Coronary artery (tissue), 2 donors: ENCODE measurements at regions not wholly inside any gene's neighbourhood (a gene's known extent, or its start where the extent isn't known, plus 50 kb on each side); places are given as distances from the start of the nearest gene placed in this dataset.

Experiments
- DNase-seq: peaks from one replicate; pipeline ENCODE4 v3.0.0-alpha.2; 2017; ENCODE audit warnings: low spot score
- H3K27ac ChIP-seq, 2 donors: fragments of 200-600 bp; sonication (generic); one replicate each; pipeline ENCODE4 v1.5.1; 2016 to 2019
- H3K4me3 ChIP-seq: fragments of 200-600 bp; sonication (generic); 2 replicates; pipeline ENCODE4 v1.5.1; 2016; ENCODE audit warnings: mild to moderate bottlenecking, moderate library complexity
- TF ChIP-seq, protein P1 (sequence below): fragments of 200-600 bp; sonication (generic); IDR thresholded peaks from one replicate; pipeline ENCODE4 v1.5.1; 2019; ENCODE audit warnings: antibody characterized with exemption

DNA sequence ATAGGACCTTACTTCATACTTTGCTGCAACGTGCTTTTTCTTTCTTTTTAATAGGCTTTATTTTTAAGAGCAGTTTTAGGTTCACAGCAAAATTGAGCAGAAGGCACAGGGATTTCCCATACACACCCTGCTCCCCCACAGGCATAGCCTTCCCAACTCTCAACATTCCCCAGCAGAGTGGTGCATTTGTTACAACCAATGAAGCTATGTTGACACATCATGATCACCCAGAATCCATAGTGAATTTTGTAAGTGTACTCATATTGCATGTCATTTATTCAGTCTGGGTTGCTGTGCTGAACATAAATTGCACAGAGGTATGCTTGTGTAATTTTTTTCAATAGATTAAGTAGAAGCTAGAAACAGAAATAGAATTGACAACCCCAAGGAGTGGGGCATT, 327.3 kb downstream of the INHBA start:
- no peak for DNase-seq
- TF ChIP-seq, protein P1, sequence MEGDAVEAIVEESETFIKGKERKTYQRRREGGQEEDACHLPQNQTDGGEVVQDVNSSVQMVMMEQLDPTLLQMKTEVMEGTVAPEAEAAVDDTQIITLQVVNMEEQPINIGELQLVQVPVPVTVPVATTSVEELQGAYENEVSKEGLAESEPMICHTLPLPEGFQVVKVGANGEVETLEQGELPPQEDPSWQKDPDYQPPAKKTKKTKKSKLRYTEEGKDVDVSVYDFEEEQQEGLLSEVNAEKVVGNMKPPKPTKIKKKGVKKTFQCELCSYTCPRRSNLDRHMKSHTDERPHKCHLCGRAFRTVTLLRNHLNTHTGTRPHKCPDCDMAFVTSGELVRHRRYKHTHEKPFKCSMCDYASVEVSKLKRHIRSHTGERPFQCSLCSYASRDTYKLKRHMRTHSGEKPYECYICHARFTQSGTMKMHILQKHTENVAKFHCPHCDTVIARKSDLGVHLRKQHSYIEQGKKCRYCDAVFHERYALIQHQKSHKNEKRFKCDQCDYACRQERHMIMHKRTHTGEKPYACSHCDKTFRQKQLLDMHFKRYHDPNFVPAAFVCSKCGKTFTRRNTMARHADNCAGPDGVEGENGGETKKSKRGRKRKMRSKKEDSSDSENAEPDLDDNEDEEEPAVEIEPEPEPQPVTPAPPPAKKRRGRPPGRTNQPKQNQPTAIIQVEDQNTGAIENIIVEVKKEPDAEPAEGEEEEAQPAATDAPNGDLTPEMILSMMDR, result no peak
- no peak overlapping the region for H3K4me3 ChIP-seq
- no peak overlapping the region for H3K27ac ChIP-seq

DNA sequence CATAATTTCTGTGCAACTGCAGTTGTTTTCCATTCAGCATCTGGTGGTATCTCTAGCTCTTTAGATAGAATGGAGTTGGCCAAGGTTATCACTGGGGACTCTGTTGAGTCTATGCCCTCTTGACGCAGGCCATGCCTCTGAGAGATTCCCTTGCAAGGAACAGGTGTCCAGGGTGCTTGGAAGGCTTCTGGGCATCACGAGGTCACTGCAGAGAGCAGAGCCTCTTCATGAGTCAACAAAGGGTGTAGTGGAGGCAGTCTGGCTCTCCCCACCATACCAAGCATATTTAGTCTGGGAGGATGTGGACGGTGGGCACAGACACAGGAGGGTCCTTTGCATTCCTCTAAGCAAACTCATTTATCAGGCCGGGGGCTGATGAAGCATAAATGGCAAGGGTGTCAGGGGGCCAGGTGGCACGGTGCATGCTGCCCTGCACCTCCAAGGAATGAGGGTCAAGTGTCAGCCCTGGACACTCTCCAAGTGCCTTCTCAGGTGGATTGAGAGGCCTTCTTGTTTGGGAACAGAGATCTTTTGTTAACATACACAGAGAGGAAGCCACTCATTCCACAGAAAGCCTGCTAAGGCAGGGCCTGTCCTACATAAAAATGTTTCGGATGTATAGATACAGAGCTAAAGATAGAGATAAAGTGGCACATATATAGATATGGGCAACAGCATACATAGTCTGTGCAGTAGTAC, 328.6 kb downstream of the INHBA start:
- H3K27ac ChIP-seq, result no peak overlapping the region
- TF ChIP-seq, protein P1, result no peak
- no peak for DNase-seq
- H3K4me3 ChIP-seq, result no peak overlapping the region

DNA sequence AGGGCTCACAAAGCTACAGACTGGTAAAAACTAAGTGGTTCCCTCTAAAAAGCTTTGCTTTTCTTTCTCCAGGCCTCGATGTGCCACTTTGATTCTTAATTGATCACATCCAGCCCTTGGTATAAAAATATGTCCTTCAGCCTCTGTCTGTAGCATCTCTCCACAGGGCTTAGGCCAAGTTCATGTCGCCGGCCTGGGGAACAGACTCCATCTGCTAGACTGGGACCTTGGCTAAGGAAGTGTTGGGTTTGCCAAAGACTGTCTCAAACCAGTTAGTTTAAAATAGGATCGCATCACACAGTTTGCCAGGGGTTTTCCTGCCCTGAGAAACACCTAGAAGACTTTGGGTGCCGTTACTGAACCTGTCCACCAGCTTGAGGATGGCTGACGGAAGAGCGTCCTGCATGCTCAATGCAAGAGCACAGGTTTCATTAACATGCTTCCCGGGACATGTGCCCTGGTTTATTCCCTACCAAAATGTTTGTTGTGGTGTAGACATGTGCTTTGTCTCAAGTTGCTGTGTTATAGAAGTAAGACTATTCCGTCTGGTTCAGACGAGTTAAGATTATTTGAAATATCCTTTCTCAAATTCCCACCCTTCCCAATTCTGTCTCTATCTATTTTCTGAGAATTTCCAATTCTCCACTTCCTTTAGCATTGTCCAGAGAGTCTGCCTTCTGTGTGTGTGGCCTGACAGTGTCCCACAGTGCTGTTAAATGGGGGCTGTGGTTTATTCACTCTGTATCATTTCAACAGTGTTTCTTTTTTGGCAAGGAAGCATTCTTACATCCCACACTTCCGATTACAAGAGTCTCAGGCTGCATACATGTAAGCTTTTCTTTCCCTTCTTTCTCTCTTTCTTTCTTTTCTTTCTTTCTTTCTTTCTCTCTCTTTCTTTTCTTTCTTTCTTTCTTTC, 334.7 kb downstream of the INHBA start:
- DNase-seq, result no peak
- Histone ChIP-seq H3K27ac (no peak overlapping the region), H3K4me3 (no peak overlapping the region)
- TF ChIP-seq, protein P1, result no peak

DNA sequence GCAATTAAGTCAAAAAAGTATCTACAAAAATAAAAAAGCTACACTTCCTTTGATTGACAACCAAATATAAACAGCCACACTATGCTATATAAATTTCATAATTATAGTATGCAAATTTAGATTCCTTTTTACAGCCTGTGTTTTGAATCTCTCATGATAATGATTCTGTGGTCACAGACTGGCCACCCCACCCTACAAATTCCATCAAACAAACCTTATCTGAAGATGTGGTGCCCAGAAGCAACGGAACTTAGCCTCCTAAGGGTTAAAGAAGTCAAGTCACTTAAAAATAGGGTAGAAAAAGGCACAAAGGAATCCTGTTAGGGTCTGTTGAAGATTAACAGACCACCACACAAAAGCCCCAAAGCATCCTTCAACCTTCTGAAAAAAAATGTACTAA, 351.8 kb downstream of the INHBA start:
- Histone ChIP-seq H3K4me3 (no peak overlapping the region), H3K27ac (no peak overlapping the region)
- no peak for DNase-seq
- TF ChIP-seq, protein P1, result no peak

DNA sequence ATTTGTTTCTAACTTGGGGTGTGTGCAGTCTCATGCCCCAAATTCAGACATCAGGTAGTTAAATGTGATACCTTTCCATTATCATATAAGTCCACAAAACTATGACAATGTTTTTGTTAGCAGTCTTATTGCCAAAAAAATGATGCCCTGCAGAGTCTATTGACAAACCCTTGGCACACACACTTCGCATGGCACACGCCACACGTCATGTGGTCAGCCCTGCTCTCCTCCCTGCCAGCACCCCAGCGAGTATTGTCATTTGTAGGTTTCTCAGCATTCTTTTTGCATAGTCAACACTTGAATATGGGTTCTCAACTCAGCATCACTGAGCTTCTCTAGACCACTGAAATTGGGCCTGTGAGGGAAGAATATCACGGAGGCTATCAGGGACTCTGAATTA, 356.0 kb downstream of the INHBA start:
- no peak overlapping the region for H3K27ac ChIP-seq
- TF ChIP-seq, protein P1, result no peak
- no peak for DNase-seq
- H3K4me3 ChIP-seq, result no peak overlapping the region

DNA sequence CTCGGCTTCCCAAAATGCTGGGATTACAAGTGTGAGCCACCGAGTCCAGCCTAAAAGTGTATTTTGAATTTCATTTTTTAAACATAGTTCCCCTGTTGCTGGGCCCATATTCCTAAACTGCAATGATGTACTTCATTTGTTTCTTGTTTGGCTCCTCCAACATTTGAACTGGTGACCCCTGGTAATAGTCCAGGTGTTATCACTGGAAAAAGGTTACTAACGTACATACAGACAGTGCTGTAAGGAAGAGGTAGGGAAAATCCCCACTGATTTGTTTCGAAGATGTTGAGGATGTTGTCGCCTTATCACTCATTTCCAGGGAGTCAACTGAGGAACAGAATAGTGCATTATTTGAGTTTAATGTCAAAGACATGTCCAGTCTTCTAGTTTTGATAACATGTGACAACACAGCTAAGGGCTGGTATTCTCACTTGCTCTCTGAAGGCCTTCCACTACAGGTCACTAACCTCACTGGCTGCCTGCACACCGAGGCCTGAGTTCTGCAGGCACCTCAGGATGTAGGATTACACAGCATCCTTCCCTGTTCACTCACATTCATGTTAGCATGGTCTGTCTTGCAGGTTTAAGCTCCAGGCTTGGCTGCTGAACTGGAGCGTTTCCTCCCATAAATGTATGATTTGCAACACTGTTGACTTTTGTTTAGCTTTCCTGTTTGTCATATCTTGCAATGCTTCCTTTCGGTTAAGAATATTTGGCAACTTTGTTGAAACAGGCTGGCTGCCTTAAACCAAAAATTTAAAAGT, 362.8 kb downstream of the INHBA start:
- Histone ChIP-seq H3K4me3 (no peak overlapping the region), H3K27ac (no peak overlapping the region)
- TF ChIP-seq, protein P1, result no peak
- DNase-seq, result no peak
